Fibroblast of peridontal ligament (primary cell): ENCODE measurements at regions not wholly inside any gene's neighbourhood (a gene's known extent, or its start where the extent isn't known, plus 50 kb on each side); places are given as distances from the start of the nearest gene placed in this dataset.
"Not testable (repeated sequence)": the region's sequence is repeated elsewhere in the genome, so short reads cannot be mapped to it uniquely, and the experiment has no call there.

Experiments
- DNase-seq: peaks from one replicate; pipeline ENCODE4 v3.0.0-alpha.2; 2010; ENCODE audit errors: extremely low read depth

DNA sequence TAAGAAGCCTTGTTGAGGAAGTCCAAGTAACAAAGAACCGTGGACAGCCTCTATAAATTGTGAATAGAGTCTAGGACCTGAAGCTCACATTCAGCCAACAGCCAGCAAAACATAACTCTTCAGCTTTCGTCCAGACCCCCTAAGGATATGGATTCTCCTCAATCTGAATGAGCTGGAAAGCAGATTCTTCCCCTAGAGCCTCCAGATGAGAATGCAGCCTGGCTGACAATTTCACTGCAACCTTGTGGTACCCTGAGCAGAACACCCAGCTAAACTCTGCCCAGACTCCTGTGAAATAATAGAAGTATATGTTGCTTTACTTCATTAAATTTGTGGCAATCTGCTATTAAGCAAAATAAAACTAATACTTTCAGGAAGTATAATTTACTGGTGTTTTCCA is 483.5 kb upstream of the SLC8A1 start:
- no peak for DNase-seq

DNA sequence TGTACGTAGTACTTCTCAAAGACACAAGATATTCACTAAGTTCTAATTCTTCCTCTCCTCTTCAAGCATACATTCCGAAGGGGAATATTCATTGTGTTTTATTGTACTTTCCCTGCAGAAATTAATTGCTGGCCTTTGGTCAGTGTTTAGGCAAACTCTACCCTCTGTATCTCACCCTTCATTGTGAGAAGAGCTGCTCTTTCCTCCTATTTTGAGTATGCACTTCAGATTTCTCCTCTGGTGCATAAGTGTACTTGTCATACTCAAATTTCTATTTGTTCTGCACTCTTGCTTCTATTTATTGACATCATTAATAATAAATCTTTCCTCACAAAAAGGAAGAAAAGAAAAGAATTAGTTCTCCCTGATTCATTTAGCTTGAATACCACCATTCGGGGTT is 485.4 kb upstream of the SLC8A1 start:
- no peak for DNase-seq

DNA sequence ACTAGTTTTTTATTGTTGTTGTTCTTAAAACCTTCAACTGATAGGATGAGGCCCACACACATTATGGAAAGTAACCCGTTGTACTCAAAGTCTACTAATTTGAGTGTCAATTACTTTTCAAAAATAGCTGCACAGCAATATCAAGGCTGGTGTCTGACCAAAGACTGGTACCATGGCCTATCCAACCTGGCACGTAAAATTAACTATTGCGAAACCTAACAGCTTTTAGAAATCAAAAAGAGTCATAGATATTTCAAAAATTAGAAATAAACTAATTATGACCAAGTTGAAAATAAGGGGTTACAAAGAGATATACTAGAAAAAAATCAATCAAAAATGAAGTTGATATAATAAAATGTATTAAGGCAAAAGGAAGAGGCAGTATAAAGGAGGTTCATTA is 501.5 kb upstream of the SLC8A1 start:
- no peak for DNase-seq

DNA sequence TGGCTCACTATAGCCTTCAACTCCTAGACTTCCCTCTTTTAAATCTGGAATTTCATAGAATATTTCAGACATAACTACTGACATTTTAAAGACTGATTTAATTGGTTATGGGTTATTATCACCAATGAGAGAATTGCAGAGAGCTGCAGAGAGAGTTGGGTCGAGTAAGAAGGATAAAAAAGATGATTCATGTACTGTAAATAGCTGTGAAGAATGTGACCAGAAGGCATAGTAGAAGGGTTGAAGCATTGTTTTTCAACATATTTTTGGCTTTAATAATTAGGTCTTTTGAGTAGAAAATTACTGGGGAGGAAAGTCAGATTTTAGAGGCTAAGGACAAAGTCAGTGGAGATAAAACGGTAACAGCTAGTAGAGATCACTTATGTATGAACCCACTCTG is 503.2 kb upstream of the SLC8A1 start:
- DNase-seq, result no peak

DNA sequence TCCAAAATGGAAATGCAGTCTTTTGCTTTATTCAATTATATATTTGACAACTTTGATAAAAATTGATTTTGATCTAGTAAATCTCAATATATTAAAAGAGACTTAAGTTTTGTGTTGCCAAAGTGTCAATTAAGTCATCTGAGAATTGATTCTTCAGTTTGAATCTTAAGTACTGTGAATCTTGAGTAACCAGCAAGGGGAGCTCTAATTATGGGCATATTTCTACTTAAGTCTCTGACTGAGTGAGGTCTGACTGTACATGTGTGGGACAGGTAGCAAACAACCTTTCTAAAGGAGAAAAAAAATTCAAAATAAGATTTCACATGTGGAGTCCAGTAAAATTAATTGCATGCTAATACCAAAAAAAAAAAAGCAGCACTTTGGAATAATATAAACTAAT is 503.7 kb upstream of the SLC8A1 start:
- no peak for DNase-seq

DNA sequence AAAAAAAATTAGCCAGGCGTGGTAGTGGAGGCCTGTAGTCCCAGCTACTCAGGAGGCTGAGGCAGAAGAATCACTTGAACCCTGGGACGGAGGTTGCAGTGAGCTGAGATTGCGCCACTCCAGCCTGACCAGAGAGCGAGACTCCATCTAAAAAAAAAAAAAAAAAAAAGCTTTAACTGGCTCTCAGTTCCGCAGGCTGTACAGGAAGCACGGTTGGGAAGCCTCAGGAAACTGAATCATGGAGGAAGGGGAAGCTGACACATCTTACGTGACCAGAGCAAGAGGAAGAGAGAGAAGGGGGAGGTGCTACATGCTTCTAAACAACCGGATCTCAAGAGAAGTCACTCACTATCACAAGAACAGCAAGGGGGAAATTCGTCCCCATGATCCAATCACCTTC is 505.6 kb upstream of the SLC8A1 start:
- no peak for DNase-seq

DNA sequence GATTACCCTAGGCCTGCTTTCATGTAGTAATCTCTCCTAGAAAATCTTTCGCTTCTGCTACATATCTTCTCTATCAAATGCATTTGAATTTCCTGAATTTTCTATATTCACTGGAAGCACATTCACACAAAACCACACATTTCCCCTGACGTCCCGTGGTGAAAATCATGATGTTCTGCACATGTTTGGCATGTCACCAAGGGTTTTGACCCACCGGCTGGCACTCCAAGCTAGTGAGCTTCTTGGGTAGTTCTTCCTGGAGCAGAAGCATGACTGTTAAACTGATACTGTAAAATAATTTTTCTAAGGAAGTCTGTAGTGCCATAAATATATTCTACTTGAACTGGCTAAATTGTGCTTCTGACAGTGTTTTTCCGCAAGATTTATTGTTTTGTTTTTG is 510.1 kb upstream of the SLC8A1 start:
- peak; percentile 8 for DNase-seq

DNA sequence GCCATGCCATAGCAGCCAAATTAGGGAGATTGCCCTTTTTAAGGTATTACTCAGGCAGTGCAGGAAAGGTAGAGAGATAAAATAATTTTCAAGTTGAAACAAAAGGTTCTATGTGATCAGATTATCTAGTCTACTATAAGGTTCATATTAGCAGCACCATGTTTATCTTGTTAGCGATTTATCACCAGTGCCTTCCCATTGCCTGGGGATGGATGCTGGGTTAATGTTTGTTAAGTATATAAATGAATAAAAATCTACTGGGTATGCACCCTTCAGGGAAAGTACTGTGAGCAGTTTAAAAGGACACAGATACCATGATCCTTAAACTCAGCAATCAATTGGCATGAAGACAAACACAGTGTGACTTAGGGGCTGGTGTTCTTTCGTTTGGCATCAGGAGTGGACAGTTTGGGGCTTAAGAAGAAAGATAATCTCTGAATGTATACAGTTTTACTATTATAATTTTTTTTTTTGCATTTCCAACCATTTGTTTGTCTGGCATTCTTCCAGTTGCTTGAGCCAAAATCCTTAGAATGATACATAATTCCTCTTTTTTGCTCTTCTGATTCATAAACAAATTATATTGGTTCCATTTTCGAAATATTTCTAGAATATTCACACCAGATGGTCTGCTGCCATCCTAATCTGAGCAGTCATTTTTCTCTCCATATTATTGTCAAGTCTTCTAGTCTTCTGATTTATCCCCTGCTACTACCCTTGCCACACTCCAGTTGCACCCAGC is 512.8 kb upstream of the SLC8A1 start:
- DNase-seq, result peak; percentile 1

DNA sequence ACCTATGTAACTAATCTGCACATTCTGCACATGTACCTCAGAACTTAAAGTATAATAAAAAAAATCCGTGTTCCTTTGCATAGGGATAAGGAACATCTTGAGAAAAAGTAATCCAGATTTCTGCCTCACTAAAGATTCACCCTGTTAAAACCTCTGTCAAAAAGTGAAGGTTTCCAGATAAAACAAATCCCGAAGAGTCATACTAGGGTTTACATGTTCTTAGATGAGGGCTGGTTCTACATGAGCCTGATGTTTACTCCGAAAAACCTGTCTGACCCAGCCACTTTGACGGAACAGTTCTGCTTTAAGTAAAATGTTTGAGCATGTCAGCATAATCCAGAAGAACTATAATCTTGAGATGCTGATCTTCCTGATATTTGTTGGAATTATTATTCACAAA is 515.6 kb upstream of the SLC8A1 start:
- DNase-seq, result no peak

DNA sequence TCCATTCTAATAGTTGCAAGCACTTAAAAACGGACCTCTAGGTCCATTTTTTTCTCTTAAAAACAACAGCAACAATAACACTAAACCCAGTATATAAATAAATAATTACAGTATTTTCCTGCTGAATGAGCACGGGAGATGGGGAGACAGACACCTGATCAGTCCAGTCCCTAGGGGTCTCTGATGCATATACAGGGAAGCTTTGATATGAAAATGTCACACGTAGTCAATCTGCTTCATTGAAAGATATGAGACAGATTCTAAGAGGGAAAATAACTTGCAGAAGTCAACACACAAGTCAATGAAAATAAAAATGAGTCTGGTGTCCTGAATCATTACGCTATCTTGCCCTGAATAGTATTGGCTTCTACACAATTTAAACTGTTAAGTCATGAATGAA is 523.3 kb upstream of the SLC8A1 start:
- no peak for DNase-seq

DNA sequence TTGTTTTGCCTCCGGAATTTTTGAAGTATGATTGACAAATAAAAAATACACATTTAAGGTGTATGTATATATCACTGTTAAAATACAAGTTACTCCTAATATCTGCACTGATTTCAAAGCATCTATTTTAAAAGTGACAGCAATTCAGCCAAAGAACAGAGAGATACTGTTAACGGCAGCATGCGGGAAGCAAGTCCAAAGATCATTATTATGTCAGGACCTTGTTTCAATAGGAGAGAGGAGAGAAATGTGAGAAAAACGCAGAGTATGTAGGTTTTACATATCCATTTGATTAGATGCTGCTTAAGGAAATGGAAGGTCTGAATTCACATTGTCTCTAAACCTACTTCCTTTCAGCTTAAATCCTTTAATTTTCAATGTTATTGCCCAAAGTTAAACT is 545.5 kb upstream of the SLC8A1 start:
- DNase-seq, result no peak

DNA sequence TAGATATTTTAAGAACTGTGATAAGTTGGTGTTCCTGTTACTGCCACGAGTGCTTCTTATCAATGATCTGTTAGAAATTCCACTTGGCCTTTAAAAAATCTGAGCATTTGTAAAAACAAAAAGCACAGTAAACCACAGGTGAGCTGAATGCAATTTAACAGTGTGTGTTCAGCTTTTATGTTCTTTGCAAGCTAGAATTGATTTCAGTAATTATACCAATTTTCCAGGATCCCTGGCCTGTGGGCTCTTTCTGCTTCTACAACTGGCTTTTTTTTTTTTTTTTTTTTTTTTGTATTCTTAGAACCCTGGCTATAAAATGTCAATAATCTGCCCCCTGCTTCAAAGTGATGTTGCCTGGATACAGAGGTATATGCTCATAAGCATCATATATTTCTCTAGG is 548.5 kb upstream of the SLC8A1 start:
- no peak for DNase-seq

DNA sequence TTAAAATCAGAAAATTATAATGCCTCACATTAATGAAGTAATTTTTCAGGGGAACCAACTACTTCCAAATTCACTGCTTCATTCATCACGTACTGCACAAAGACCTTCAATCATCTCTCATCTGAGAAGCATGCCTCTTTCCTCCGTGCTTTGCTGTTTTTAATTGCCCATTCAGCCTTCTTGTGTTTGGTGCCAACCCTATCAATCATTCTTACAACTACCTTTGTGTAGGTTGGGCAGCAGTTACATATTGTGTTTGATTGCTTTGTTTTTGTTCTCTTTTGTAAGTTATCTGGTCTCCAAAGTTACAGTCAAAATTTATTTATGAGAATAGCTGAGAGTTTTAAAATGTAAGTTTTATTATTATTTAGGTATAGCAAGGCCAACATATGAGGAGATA is 549.0 kb upstream of the SLC8A1 start:
- DNase-seq, result no peak

DNA sequence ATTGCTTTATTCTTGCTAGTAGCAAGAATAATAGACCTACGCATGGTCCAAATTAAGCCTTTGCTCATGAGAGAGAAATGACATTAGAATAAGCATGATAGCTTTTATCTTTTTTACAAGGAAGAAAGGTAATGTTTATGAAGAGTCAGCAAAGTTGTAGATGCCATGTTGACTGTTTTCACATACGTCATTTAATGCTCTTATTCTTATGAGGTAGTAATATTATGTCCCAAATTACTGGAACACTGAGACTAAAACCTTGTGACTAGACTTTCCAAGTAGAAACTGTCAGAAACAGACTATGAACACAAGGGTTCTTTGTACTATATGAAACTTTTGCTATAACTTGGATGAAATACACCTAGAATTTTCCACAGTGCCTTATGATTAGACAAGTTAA is 552.8 kb upstream of the SLC8A1 start:
- DNase-seq, result no peak

DNA sequence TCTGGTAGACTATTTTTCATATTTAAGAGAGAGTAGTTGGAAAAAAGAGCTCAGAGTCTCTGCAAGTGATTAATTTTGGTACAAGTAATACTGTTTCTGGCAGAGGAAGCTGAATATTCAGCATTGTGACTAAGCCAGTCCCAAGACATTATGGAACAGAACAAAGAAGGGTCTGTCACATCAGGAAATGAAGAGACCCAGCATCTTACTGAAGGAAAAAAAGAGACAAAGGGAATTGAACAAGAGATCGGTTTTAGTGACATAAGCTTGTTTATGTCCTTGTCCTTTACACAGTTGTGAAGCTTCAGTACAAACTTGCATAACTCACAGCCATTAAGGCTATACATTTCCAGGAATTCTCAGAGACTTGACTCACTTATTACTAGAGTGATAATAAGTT is 568.5 kb upstream of the SLC8A1 start:
- DNase-seq, result no peak

DNA sequence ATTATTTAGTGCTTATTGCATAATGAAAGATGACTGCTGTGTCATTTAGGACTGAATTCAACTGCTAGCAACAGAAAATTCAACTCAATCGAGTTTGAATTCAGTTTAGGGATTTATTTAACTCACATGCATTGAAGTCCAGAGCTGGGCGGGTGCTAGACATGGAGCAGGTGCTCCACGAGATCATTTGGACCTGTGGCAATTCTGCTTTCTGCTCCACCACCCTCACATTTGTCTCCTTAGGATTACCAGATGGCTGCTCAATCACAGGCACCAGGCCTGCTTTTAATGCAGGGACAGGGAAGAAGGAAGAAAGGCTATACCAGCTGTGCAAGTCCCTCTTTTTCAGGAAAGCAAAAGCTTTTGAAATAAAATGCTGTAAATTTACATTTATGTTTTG is 572.9 kb upstream of the SLC8A1 start:
- no peak for DNase-seq

DNA sequence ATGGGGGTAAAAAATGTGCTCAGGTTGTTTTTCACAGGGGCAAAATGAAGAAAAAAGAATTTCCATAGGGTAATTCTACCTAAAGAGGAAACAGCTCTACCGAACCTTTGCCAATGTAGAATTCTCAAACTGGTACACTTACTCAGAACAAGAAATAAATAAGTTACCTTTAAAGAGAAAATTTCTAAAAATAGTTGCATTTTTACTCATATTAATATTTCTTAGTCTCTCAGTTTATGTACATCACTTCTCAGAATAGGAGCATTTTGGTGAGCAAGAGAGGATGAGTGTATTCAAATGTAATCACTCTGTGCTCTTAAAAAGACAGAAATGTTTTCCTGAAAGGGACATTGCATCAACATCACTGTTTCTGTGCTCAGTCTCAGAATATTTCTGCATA is 574.7 kb upstream of the SLC8A1 start:
- no peak for DNase-seq

DNA sequence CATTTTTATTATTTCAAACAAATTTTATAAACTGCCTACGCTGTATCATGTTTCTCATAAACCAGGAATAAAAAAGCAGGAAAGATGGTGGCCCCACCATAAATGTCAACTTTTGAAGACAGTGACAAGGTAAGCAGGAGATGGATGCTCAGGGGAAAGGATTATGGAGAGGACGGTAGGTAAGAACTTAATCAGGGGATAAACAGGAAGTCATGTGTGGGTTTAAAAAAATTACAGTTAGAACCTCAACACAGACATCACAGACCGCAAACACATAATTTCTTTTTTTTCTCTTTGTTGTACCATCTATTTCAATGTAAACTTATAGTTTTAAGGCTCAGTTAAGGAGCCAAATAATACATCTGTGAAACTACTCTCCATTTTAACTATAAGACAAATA is 575.2 kb upstream of the SLC8A1 start:
- no peak for DNase-seq

DNA sequence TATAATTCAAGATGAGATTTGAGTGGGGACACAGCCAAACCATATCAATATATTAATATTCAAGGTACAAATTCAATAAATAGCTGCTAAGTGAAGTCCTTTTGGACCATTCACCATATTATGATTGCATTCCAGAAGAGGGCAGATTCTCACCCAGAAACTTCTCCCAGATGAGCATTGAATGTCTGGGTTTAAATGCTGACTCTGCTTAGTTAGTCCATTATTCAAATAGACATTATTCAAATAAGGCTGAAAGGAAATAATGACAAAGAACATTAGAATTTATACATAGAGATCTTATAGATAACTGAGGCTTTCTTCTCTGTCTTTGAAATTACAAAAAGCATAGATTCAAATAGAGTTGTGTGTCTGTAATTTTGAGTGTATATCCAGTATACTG is 579.4 kb upstream of the SLC8A1 start:
- no peak for DNase-seq

DNA sequence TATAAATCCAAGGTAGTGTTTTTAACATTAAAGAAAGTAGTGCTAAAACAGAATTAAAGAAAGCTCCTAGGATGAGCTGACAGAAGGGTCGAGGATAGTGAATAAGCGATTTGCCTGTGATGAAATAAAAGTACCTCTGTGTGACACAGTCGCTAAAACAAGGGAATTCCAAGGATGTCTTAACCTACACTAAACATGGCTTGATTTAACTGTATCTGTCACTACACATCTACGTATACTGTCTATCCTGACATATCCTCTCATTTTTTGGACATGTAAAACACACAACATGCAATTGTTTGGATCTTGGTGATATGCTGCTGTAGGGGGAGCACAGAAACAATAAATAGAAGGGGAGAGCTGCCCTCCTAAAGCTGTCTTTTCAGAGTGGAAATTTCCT is 580.8 kb upstream of the SLC8A1 start:
- no peak for DNase-seq

DNA sequence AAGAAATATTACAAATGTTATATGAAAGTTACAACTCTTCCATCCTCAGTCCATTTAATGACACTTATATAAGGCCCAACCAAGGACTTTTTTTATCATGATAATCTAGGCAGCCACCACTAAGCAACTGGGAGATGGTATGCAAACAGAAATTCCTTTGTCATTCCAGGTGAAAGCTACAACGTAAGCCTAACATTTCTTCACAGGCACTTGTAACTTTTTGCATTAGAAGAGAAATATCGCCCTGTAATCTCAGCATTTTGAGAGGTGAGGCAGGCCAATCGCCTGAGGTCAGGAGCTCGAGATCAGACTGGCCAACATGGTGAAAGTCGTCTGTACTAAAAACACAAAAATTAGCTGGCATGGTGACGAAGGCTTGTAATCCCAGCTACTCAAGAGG is 581.2 kb upstream of the SLC8A1 start:
- DNase-seq, result no peak

DNA sequence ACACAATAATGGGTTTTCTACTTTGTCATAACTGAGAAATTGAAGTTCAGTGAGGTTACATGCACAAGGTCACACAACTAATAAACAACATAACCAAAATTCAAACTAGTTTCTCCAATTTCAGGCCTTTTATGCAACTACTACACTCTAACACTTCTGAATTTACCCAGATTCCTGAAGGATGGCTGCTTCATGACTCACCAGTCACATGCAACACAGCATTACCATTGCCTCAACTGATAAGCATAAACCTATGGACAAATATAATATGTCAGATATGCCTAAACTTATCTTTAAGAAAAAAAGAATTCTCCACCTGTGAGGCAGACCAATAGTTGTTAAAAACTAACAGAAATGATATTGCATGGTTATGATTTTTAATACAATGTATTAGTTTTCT is 586.5 kb upstream of the SLC8A1 start:
- peak; percentile 45 for DNase-seq

DNA sequence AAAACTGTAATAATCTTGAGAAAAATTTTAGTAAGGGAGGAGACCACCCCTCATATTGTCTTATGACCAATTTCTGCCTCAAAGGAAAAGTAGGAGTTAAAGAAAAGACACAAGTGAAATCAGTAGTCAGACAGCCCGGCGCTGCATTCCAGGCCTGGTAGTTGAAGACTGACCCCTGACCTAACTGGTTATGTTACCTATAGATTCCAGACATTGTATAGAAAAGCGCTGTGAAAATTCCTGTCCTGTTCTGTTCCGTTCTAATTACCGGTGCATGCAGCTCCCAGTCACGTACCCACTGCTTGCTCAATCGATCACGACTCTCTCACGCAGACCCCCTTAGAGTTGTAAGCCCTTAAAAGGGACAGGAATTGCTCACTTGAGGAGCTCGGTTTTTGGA is 587.9 kb upstream of the SLC8A1 start:
- not testable (repeated sequence) for DNase-seq

DNA sequence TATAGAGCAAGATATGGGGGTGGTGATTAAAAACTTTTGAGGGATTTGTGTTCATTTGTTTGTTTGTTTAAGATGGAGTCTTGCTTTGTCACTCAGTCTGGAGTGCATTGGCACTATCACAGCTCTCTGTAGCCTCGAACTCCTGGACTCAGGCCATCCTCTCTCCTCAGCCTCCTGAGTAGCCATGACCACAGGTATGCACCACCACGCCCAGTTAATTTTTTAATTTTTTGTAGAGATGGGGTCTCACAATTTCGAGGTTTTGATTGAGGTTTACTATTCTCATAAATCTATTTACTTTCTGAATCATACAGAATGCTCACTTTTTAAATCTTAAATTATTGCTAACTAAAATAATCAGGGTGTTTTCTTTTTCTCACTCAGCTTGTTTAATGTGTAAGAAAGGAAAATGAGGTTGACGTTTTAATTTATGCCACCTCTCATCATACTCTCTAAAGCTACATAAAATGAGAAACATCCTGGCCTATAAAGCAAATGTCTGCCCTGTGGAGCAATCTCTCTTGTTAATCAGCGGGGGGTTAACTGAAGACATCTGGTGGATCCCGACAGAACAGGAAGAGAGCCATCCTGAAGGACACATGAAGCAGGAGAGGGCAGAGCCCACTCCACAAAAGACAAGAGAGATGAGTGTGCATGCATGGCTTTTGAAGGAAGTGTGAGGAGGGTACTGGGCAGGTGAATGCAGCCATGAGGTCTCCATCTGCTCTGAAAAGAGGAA is 589.1 kb upstream of the SLC8A1 start:
- DNase-seq, result no peak
